Loucy (cell line): ENCODE measurements at regions not wholly inside any gene's neighbourhood (a gene's known extent, or its start where the extent isn't known, plus 50 kb on each side); places are given as distances from the start of the nearest gene placed in this dataset.

ENCODE experiments used
- H2AFZ ChIP-seq: fragments of 200-600 bp; sonication (generic); 2 replicates; pipeline ENCODE4 v1.6.0; 2016; ENCODE audit warnings: antibody characterized with exemption, mild to moderate bottlenecking, low read length, moderate library complexity
- H3F3A ChIP-seq: fragments of 200-600 bp; 2 replicates; pipeline ENCODE4 v1.6.0; 2016; ENCODE audit warnings: antibody characterized with exemption, low read depth, mild to moderate bottlenecking
- H3K27me3 ChIP-seq: fragments of 200-600 bp; sonication (generic); 2 replicates; pipeline ENCODE4 v1.6.1; 2014; ENCODE audit warnings: low read length, mild to moderate bottlenecking; ENCODE audit not compliant: insufficient read depth, poor library complexity, severe bottlenecking
- H3K36me3 ChIP-seq: fragments of 200-600 bp; sonication (generic); 2 replicates; pipeline ENCODE4 v1.6.1; 2016; ENCODE audit warnings: low read length; ENCODE audit not compliant: insufficient read depth
- H3K4me1 ChIP-seq: fragments of 200-600 bp; sonication (generic); 2 replicates; pipeline ENCODE4 v1.5.1; 2014; ENCODE audit warnings: low read length, mild to moderate bottlenecking; ENCODE audit not compliant: insufficient read depth, poor library complexity, severe bottlenecking
- H3K4me2 ChIP-seq: fragments of 200-600 bp; sonication (generic); 2 replicates; pipeline ENCODE4 v1.6.0; 2014; ENCODE audit warnings: antibody characterized with exemption, low read length, low read depth, mild to moderate bottlenecking; ENCODE audit not compliant: poor library complexity, severe bottlenecking
- H3K4me3 ChIP-seq: fragments of 200-600 bp; sonication (generic); 2 replicates; pipeline ENCODE4 v1.5.1; 2014; ENCODE audit warnings: low read length, mild to moderate bottlenecking, mixed read lengths; ENCODE audit not compliant: poor library complexity, severe bottlenecking
- H3K79me2 ChIP-seq: fragments of 200-600 bp; sonication (generic); 2 replicates; pipeline ENCODE4 v1.6.1; 2014; ENCODE audit warnings: low read length; ENCODE audit not compliant: insufficient read depth
- H3K9ac ChIP-seq: fragments of 200-600 bp; sonication (generic); 2 replicates; pipeline ENCODE4 v1.6.0; 2014; ENCODE audit warnings: mild to moderate bottlenecking, low read depth, low read length, moderate library complexity; ENCODE audit not compliant: poor library complexity, severe bottlenecking
- H3K9me2 ChIP-seq: fragments of 200-600 bp; sonication (generic); replicated peaks from 2 replicates; pipeline ENCODE4 v1.6.1; 2016; ENCODE audit warnings: low read depth, low read length, mixed read lengths
- H3K9me3 ChIP-seq: fragments of 200-600 bp; sonication (generic); 2 replicates; pipeline ENCODE4 v1.6.1; 2014; ENCODE audit warnings: mild to moderate bottlenecking, antibody characterized with exemption, low read length, low read depth; ENCODE audit not compliant: insufficient read depth
- H4K20me1 ChIP-seq: fragments of 200-600 bp; sonication (generic); 2 replicates; pipeline ENCODE4 v1.6.0; 2014; ENCODE audit warnings: antibody characterized with exemption, low read length, mild to moderate bottlenecking; ENCODE audit not compliant: insufficient read depth, poor library complexity, severe bottlenecking
- EZH2phosphoT487 ChIP-seq: fragments of 200-600 bp; IDR thresholded peaks from 2 replicates; pipeline ENCODE4 v1.6.1; 2018; ENCODE audit warnings: antibody characterized with exemption, mild to moderate bottlenecking, moderate library complexity, borderline replicate concordance
- TF ChIP-seq, protein P1 (sequence below): fragments of 200-600 bp; sonication (generic); conservative IDR thresholded peaks from 2 replicates; pipeline ENCODE4 v1.5.1; 2014; ENCODE audit warnings: mild to moderate bottlenecking, antibody characterized with exemption, low read length

DNA sequence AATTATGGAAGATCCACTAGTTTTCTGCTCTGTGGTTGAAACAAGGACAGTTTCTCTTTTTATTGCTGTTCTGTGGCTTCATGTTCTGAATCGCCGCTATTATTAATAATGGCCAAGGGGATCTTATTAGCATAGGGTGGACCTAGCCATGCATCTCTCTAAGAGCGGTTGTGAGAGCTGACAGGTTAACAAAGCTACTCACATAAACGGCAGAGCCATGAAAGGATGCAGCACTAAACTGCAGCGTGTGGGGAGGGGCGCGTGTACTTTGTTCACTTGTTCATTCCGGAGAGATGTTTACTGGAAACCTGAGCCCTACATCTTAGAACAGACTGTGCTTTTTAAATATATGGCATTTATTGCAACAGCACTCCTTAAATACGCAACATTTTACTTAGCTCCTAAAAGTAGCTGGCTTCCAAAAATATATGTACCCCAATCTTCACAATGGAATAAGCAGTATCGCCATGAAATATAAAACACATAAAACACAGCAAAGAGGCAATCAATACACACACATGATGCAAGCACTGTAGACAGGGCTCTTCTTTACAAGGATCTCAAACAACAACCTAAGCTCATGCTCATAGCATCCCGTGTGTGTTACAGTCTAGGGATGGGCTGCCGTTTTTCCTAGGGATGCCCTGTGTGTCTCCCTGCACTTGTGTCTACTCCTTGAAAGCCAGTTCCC is 424.6 kb downstream of the MED10 start:
- H2AFZ ChIP-seq = no peak overlapping the region
- H3K79me2 ChIP-seq = no peaks in the 10 kb centered on the region
- H3F3A ChIP-seq = no peaks in the 10 kb centered on the region
- no peaks in the 10 kb centered on the region for H4K20me1 ChIP-seq
- no peaks in the 10 kb centered on the region for H3K4me1 ChIP-seq
- no peak overlapping the region for H3K4me2 ChIP-seq
- H3K27me3 ChIP-seq = no peaks in the 10 kb centered on the region
- H3K9me2 ChIP-seq = no peaks in the 10 kb centered on the region
- H3K9ac ChIP-seq = no peak overlapping the region
- no peaks in the 10 kb centered on the region for H3K36me3 ChIP-seq
- H3K4me3 ChIP-seq = no peak overlapping the region
- H3K9me3 ChIP-seq = no peaks in the 10 kb centered on the region; the same call in 1 of the 2 replicates
- TF ChIP-seq EZH2phosphoT487 = no peak

DNA sequence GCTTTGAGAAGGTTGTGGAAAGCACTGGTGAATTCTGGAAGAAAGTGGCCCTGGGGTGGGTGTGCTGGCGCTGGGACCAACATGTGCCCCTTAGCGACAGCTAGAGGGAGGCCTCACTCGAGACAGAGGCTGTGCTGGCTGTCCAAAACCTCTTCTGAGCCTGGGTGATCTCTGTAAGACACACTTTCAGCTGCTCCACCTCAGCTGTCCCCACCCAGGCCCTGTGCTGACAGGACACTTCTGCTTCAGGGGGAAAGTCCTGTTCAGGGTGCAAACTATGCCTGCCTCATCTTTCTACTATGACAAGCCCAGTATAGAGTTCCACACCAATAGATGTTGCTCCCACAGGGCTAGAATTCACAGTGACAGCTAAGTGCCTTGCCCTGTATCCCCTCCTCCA is 426.4 kb downstream of the MED10 start:
- H3K4me3 ChIP-seq = no peak overlapping the region
- H3K9ac ChIP-seq = no peak overlapping the region
- no peak overlapping the region for H2AFZ ChIP-seq
- H3K79me2 ChIP-seq = no peaks in the 10 kb centered on the region
- H3K4me1 ChIP-seq = no peaks in the 10 kb centered on the region
- H3K27me3 ChIP-seq = no peaks in the 10 kb centered on the region
- H3F3A ChIP-seq = no peaks in the 10 kb centered on the region
- no peaks in the 10 kb centered on the region for H3K36me3 ChIP-seq
- no peaks in the 10 kb centered on the region for H3K9me2 ChIP-seq
- TF ChIP-seq EZH2phosphoT487 = no peak
- TF ChIP-seq, protein P1, sequence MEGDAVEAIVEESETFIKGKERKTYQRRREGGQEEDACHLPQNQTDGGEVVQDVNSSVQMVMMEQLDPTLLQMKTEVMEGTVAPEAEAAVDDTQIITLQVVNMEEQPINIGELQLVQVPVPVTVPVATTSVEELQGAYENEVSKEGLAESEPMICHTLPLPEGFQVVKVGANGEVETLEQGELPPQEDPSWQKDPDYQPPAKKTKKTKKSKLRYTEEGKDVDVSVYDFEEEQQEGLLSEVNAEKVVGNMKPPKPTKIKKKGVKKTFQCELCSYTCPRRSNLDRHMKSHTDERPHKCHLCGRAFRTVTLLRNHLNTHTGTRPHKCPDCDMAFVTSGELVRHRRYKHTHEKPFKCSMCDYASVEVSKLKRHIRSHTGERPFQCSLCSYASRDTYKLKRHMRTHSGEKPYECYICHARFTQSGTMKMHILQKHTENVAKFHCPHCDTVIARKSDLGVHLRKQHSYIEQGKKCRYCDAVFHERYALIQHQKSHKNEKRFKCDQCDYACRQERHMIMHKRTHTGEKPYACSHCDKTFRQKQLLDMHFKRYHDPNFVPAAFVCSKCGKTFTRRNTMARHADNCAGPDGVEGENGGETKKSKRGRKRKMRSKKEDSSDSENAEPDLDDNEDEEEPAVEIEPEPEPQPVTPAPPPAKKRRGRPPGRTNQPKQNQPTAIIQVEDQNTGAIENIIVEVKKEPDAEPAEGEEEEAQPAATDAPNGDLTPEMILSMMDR = no peak
- H3K9me3 ChIP-seq = no peaks in the 10 kb centered on the region; the same call in 1 of the 2 replicates
- no peaks in the 10 kb centered on the region for H4K20me1 ChIP-seq
- H3K4me2 ChIP-seq = no peak overlapping the region

DNA sequence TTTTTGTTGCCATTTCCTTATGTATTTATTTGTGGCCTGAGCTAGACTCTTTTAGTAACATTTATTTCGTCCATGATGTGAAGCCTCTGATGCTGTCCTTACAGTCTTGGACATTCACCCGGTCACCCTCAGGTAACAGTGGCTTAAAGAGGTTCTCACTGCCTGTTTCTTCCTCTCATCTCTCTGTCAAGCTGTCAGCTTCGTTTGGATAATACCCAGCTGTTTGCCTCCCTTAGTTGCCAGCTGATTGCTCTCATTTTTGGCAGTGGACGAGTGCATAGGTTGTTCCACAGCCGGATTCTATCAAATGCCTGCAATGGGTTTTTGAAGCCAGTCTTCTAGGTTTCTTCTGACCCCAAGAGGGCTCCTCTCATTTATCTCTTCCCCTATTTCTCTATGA is 427.7 kb downstream of the MED10 start:
- no peaks in the 10 kb centered on the region for H3K4me1 ChIP-seq
- no peak overlapping the region for H3K4me3 ChIP-seq
- H3K9me3 ChIP-seq = no peaks in the 10 kb centered on the region
- H4K20me1 ChIP-seq = no peaks in the 10 kb centered on the region
- H3K9me2 ChIP-seq = no peaks in the 10 kb centered on the region
- no peaks in the 10 kb centered on the region for H3K36me3 ChIP-seq
- no peak for TF ChIP-seq EZH2phosphoT487
- TF ChIP-seq, protein P1 = no peak
- no peaks in the 10 kb centered on the region for H3F3A ChIP-seq
- no peaks in the 10 kb centered on the region for H3K79me2 ChIP-seq
- H3K9ac ChIP-seq = no peak overlapping the region
- H2AFZ ChIP-seq = no peak overlapping the region
- H3K27me3 ChIP-seq = no peaks in the 10 kb centered on the region
- H3K4me2 ChIP-seq = no peak overlapping the region

DNA sequence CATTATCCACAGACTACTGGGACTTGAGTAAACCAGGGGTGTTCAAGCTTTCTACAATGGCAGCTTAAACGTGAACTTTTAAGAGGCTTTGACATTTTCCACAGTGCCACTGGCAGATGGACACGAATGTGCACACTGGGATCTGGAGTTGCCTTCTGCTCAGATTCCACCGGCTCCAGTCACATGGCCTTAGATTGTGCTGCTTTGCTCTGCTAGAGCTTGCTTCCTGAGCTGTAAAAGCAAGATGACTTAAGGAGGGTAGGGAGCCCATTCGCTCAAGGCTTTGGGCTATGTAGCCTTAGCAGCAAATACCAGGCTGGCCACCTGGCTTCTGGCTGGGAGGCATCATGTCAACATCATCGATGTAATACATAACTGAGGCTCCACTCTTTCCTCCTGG is 436.9 kb downstream of the MED10 start:
- H3K4me2 ChIP-seq = no peak overlapping the region
- H2AFZ ChIP-seq = no peak overlapping the region
- H3K79me2 ChIP-seq = no peaks in the 10 kb centered on the region
- H3K36me3 ChIP-seq = no peaks in the 10 kb centered on the region
- no peaks in the 10 kb centered on the region for H3F3A ChIP-seq
- TF ChIP-seq, protein P1 = no peak
- no peak for TF ChIP-seq EZH2phosphoT487
- H3K9me2 ChIP-seq = no peaks in the 10 kb centered on the region
- H3K9ac ChIP-seq = no peak overlapping the region
- no peak overlapping the region for H3K4me3 ChIP-seq
- H3K9me3 ChIP-seq = no peaks in the 10 kb centered on the region; the same call in 1 of the 2 replicates
- H3K4me1 ChIP-seq = no peaks in the 10 kb centered on the region
- H3K27me3 ChIP-seq = no peaks in the 10 kb centered on the region
- H4K20me1 ChIP-seq = no peaks in the 10 kb centered on the region
